ENCODE measurements at regions not wholly inside any gene's neighbourhood (a gene's known extent, or its start where the extent isn't known, plus 50 kb on each side); places are given as distances from the start of the nearest gene placed in this dataset.
A peak's percentile ranks its signal among the peaks of the same experiment; 100 is the strongest.
"Not testable (repeated sequence)": the region's sequence is repeated elsewhere in the genome, so short reads cannot be mapped to it uniquely, and the experiment has no call there.

DNA sequence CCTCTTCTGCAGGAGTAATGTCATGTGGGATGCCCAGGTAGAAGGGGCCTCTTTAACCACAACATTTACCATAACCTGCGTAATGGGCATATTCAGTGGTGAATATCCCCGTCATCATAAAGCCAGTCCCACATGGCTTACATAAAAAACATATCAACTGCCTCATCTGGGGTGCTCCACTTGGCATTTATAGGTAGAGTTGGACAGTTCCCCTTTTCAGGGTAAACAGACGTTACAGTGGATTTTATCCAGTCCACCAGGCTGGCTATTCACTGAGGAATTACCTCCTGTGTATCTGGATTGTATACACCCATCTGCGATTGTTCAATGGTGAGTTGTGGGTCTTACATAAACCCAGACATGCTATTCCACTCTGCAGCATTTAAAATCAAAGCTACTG, 70.7 kb upstream of the ANKRD17 start:
- TF ChIP-seq, protein P1, sequence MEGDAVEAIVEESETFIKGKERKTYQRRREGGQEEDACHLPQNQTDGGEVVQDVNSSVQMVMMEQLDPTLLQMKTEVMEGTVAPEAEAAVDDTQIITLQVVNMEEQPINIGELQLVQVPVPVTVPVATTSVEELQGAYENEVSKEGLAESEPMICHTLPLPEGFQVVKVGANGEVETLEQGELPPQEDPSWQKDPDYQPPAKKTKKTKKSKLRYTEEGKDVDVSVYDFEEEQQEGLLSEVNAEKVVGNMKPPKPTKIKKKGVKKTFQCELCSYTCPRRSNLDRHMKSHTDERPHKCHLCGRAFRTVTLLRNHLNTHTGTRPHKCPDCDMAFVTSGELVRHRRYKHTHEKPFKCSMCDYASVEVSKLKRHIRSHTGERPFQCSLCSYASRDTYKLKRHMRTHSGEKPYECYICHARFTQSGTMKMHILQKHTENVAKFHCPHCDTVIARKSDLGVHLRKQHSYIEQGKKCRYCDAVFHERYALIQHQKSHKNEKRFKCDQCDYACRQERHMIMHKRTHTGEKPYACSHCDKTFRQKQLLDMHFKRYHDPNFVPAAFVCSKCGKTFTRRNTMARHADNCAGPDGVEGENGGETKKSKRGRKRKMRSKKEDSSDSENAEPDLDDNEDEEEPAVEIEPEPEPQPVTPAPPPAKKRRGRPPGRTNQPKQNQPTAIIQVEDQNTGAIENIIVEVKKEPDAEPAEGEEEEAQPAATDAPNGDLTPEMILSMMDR (IDR thresholded peaks at IDR 0.05): no peak
- TF ChIP-seq POLR2A (IDR thresholded peaks at IDR 0.05): no peak
- DNase-seq: no peak
- WGBS (ENCODE audit: insufficient coverage, low coverage, low lambda C conversion rate, missing lambda C conversion rate): 81% methylated on average over 4 of the region's 4 CpGs
- Histone ChIP-seq H3K4me3 (no peak overlapping the region), H3K27ac (no peak overlapping the region), H3K36me3 (no peaks in the 10 kb centered on the region), H3K9me3 (no peaks in the 10 kb centered on the region), H3K4me1 (no peaks in the 10 kb centered on the region), H3K27me3 (no peaks in the 10 kb centered on the region)
- intact Hi-C loops (cut with DNase I): no loop called here
- no peak for ATAC-seq

DNA sequence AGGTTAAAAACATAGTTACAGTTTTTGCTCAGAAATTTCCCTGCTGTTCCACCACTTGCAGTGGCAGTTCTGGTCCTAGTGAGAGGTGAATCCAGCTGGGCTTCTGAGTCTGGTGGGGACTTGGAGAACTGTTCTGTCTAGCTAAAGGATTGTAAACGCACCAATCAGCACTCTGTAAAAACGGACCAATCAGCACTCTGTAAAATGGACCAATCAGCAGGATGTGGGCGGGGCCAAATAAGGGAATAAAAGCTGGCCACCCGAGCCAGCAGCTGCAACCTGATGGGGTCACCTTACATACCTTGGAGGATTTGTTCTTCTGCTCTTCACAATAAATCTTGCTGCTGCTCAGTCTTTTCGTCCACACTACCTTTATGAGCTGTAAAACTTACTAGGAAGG, 67.2 kb upstream of the ANKRD17 start:
- H3K9me3 ChIP-seq; H3K36me3 ChIP-seq; H3K27ac ChIP-seq; ATAC-seq; H3K4me3 ChIP-seq; DNase-seq; intact Hi-C loops (cut with DNase I); H3K27me3 ChIP-seq; H3K4me1 ChIP-seq: not testable (repeated sequence)
- 75% methylated on average over 2 of the region's 5 CpGs for WGBS (ENCODE audit: insufficient coverage, low coverage, low lambda C conversion rate, missing lambda C conversion rate)

DNA sequence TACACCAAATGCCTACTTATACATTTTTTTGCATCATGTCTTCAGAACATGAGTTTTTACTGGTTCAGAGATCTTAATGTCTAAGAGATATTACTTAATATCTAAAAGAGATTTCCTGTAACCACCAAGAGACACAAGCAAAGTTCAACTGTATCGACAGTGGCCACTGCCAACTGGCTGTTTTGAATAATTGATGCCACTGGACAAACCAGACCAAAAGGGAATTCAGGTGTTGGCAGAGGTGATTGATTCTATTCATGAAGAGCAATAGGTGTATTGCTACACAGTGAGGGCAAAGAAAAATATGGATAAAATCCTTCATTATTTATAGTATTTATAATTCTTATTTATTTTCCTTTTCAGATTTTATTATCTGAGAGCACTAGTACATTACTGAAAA, 58.5 kb upstream of the ANKRD17 start:
- Histone ChIP-seq H3K36me3 (no peaks in the 10 kb centered on the region), H3K4me1 (peaks cover 0 to 6% (median 2%) of the 10 kb centered on the region in 4 donors), H3K9me3 (no peaks in the 10 kb centered on the region), H3K27me3 (no peaks in the 10 kb centered on the region), H3K4me3 (no peak overlapping the region), H3K27ac (no peak overlapping the region)
- WGBS (ENCODE audit: insufficient coverage, low coverage, low lambda C conversion rate, missing lambda C conversion rate): 11% methylated on average over 1 of the region's 1 CpG
- DNase-seq (no peak), ATAC-seq (peak in 3 of 4 donors; percentile 39 to 51 (median 48))
- intact Hi-C loops (cut with DNase I): no loop called here
- TF ChIP-seq POLR2A (IDR thresholded peaks at IDR 0.05): no peak

DNA sequence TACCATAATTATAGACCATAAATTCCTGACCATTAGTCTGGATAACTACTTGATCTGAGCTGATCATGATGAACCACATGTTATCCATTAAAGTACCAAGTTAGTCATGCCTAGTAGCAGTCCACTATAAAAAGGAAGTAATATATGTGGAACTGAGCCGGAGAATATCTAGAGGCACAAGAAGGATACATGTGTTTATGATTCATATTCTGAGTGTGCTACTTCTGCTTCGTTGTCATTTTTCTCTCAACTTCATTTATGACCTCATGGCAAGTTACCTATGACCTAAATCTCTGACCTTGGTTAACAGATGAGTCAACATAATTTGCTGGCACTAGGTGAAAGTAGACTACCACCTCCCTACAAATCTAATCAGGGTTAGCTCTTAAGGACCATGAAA, 56.5 kb upstream of the ANKRD17 start:
- no peaks in the 10 kb centered on the region for H3K9me3 ChIP-seq
- intact Hi-C loops (cut with DNase I): no loop called here
- no peak overlapping the region for H3K27ac ChIP-seq
- no peaks in the 10 kb centered on the region for H3K27me3 ChIP-seq
- WGBS (ENCODE audit: insufficient coverage, low coverage, low lambda C conversion rate, missing lambda C conversion rate): 43% methylated on average over 2 of the region's 2 CpGs
- H3K36me3 ChIP-seq: no peaks in the 10 kb centered on the region
- TF ChIP-seq POLR2A (IDR thresholded peaks at IDR 0.05): no peak
- TF ChIP-seq, protein P1 (IDR thresholded peaks at IDR 0.05): no peak
- H3K4me3 ChIP-seq: no peak overlapping the region
- DNase-seq (no peak), ATAC-seq (peak in 3 of 4 donors; percentile 29 to 67 (median 32))
- H3K4me1 ChIP-seq: peaks cover 0 to 6% (median 2%) of the 10 kb centered on the region in 4 donors

DNA sequence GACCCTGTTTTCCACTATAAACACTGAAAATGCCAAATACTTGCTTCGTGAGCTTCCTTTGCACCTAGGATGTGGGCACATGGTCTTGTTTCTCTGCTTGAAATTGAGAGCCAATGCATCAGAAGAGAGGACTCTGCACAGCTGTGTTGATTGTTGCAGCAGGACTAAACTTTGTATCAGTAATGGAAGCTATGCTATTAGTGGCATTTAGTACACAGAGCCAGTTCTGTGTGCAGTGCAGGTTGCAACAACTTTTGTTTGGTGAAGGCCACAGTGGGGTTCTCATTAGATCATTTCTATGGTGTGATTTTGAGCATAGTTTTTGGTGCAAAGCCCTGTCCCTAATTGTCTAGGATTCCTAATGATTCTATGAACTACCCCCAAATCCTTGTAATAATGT, 54.4 kb upstream of the ANKRD17 start:
- DNase-seq: no peak
- Histone ChIP-seq H3K27ac (no peak overlapping the region), H3K4me3 (no peak overlapping the region), H3K9me3 (no peaks in the 10 kb centered on the region), H3K27me3 (no peaks in the 10 kb centered on the region), H3K36me3 (no peaks in the 10 kb centered on the region), H3K4me1 (peaks cover 0 to 6% (median 2%) of the 10 kb centered on the region in 4 donors)
- WGBS (ENCODE audit: insufficient coverage, low coverage, low lambda C conversion rate, missing lambda C conversion rate): 100% methylated on average over 1 of the region's 1 CpG
- no peak for ATAC-seq
- intact Hi-C loops (cut with DNase I): no loop called here
- TF ChIP-seq POLR2A (IDR thresholded peaks at IDR 0.05): no peak
- TF ChIP-seq, protein P1 (IDR thresholded peaks at IDR 0.05): no peak

DNA sequence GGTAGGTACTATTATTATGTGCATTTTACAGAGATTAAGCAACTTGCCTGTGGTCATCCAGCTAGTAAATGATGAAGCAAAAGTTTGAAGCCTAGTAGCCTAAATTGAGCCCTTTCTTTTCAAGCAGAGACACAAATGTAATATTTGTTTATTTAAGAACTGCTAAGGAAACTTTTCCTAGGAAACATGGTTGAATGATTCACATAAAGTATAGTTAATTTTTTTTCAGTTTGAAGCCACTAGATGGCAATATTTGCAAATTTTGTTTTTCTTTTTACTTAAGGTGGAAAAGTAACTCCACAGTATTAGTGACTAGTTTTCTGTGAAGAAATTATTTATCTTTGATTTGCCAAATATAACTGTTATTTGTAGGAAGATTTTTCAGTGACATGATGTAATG, 52.8 kb upstream of the ANKRD17 start:
- Histone ChIP-seq H3K4me1 (peaks cover 0 to 6% (median 2%) of the 10 kb centered on the region in 4 donors), H3K27me3 (no peaks in the 10 kb centered on the region), H3K27ac (no peak overlapping the region), H3K9me3 (no peaks in the 10 kb centered on the region), H3K36me3 (no peaks in the 10 kb centered on the region), H3K4me3 (no peak overlapping the region)
- TF ChIP-seq POLR2A (IDR thresholded peaks at IDR 0.05): no peak
- TF ChIP-seq, protein P1 (IDR thresholded peaks at IDR 0.05): peak; percentile 39 to 52 (median 48)
- intact Hi-C loops (cut with DNase I): no loop called here
- peak; percentile 47 to 67 (median 64) for ATAC-seq
- DNase-seq: no peak

Data from right lobe of liver (tissue), 6 donors.